OCI-LY7 (cell line): ENCODE measurements at regions not wholly inside any gene's neighbourhood (a gene's known extent, or its start where the extent isn't known, plus 50 kb on each side); places are given as distances from the start of the nearest gene placed in this dataset.
"Not testable (repeated sequence)": the region's sequence is repeated elsewhere in the genome, so short reads cannot be mapped to it uniquely, and the experiment has no call there.

Experiments used
- CTCF ChIP-seq: fragments of 200-600 bp; sonication (generic); conservative IDR thresholded peaks from 2 replicates; pipeline ENCODE4 v1.5.1; 2014; ENCODE audit warnings: mild to moderate bottlenecking, antibody characterized with exemption, low read length, moderate library complexity, mixed read lengths
- EZH2phosphoT487 ChIP-seq: fragments of 200-600 bp; sonication (generic); IDR thresholded peaks from 2 replicates; pipeline ENCODE4 v1.6.1; 2018; ENCODE audit warnings: low read depth, borderline replicate concordance, mild to moderate bottlenecking, mixed run types, antibody characterized with exemption, low read length, moderate library complexity, mixed read lengths

- TF ChIP-seq CTCF, EZH2phosphoT487: not testable (repeated sequence)
Measured at GRCh38 chr17:68757866-68758757, 156.9 kb upstream of the FAM20A start.
